ENCODE measurements at regions not wholly inside any gene's neighbourhood (a gene's known extent, or its start where the extent isn't known, plus 50 kb on each side); places are given as distances from the start of the nearest gene placed in this dataset.

DNA sequence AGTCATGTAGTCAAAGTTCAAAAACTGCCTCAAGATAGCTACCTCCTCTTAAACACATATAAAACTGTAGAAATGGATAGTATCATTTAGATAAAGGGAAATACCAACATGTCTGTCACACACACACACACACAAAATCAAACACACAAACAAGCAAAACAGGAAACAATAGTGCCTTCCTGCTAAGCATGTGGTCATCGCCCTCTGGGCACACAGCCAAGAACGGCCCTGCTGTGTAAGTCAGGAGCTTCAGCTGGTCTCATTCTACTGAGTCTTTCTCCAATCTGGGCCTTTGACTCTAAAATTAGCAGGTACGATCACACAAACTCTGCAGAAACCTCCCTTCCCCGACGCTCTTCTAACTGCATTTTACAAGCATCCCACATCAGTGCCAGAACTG is 272.2 kb upstream of the CHRNA7 start:
- no peaks in the 10 kb centered on the region for H4K20me1 ChIP-seq (replicated peaks; ENCODE audit: control insufficient read depth, extremely low read depth, insufficient read depth, low read length)
- H3K9ac ChIP-seq (replicated peaks; ENCODE audit: extremely low read depth, insufficient read depth, low read length), result no peak overlapping the region
- no peaks in the 10 kb centered on the region for H3K27me3 ChIP-seq (ENCODE audit: control insufficient read depth in 2 of 2, insufficient read depth in 2 of 2, low read length in 2 of 2)
- CTCF ChIA-PET, result no interaction called here
- peak; percentile 10 for DNase-seq (ENCODE audit: low read depth, low spot score)
- H3K79me2 ChIP-seq (ENCODE audit: control insufficient read depth, insufficient read depth, low read length), result no peaks in the 10 kb centered on the region
- no peak overlapping the region for H3K27ac ChIP-seq (ENCODE audit: insufficient read depth, low read depth, low read length)
- H3K36me3 ChIP-seq (ENCODE audit: control insufficient read depth in 2 of 2, extremely low read depth in 1 of 2, insufficient read depth in 2 of 2, low read length in 2 of 2), result no peaks in the 10 kb centered on the region
- POLR2A ChIA-PET, result no interaction called here
- dilution Hi-C loops (cut with MboI; ENCODE audit: extremely low pct_ligation_motif_present, low sequenced_read_pairs) (no loop called here), intact Hi-C loops (cut with micrococcal nuclease) (no loop called here)
- BruUV-seq (replicated peaks), result no TSS peak
- no peaks in the 10 kb centered on the region for H3K4me1 ChIP-seq (ENCODE audit: control insufficient read depth, extremely low read depth, insufficient read depth, low read length)
- H3K9me1 ChIP-seq (replicated peaks; ENCODE audit: control insufficient read depth, extremely low read depth, insufficient read depth, low read length), result no peaks in the 10 kb centered on the region
- H3K9me3 ChIP-seq (replicated peaks; ENCODE audit: control insufficient read depth, insufficient read depth, low read length), result no peaks in the 10 kb centered on the region
- H3K4me2 ChIP-seq (ENCODE audit: insufficient read depth, low read length), result no peak overlapping the region
- no peak overlapping the region for H2AFZ ChIP-seq (ENCODE audit: low read depth, low read length)
- no peak for TF ChIP-seq POLR2A (IDR thresholded peaks at IDR 0.05; ENCODE audit: low read depth, low read length)
- TF ChIP-seq, protein P1, sequence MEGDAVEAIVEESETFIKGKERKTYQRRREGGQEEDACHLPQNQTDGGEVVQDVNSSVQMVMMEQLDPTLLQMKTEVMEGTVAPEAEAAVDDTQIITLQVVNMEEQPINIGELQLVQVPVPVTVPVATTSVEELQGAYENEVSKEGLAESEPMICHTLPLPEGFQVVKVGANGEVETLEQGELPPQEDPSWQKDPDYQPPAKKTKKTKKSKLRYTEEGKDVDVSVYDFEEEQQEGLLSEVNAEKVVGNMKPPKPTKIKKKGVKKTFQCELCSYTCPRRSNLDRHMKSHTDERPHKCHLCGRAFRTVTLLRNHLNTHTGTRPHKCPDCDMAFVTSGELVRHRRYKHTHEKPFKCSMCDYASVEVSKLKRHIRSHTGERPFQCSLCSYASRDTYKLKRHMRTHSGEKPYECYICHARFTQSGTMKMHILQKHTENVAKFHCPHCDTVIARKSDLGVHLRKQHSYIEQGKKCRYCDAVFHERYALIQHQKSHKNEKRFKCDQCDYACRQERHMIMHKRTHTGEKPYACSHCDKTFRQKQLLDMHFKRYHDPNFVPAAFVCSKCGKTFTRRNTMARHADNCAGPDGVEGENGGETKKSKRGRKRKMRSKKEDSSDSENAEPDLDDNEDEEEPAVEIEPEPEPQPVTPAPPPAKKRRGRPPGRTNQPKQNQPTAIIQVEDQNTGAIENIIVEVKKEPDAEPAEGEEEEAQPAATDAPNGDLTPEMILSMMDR (IDR thresholded peaks at IDR 0.05; ENCODE audit: extremely low read depth in 1 of 2, insufficient read depth in 1 of 2, low read depth in 1 of 2, low read length in 2 of 2), result no peak
- TF ChIP-seq JUN (IDR thresholded peaks at IDR 0.05; ENCODE audit: borderline replicate concordance, insufficient read depth, insufficient read length, low read depth), result no peak
- no peak for FAIRE-seq
- H3K4me3 ChIP-seq (replicated peaks in 1 of 3; ENCODE audit: insufficient read depth in 1 of 3, low read depth in 1 of 3, low read length in 3 of 3), result no peak overlapping the region

DNA sequence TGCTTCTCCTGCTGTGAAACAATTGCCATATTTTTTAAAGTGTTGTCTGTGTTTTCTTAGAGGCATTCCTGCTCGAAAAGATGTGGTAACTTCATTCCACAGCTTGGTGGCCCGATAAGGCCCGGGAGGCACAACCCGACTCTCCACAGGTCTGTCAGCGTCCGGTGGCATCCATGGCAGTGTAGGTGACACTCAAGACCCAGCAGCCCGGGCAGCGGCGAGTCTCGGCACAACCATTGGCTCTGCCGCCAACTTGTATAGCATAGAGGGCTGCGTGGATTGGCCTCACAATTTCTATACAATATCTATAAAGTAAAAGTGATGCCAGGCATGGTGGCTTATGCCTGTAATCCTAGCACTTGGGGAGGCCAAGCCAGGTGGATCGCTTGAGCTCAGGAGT is 262.3 kb upstream of the CHRNA7 start:
- BruUV-seq (replicated peaks), result no TSS peak
- intact Hi-C loops (cut with micrococcal nuclease), result no loop called here

More for the DNA sequence above, 262.3 kb upstream of the CHRNA7 start:
- Histone ChIP-seq H3K79me2 (ENCODE audit: control insufficient read depth, insufficient read depth, low read length) (no peaks in the 10 kb centered on the region), H2AFZ (ENCODE audit: low read depth, low read length) (no peak overlapping the region), H3K27ac (ENCODE audit: insufficient read depth, low read depth, low read length) (no peak overlapping the region), H3K9me3 (replicated peaks; ENCODE audit: control insufficient read depth, insufficient read depth, low read length) (no peaks in the 10 kb centered on the region), H3K4me2 (ENCODE audit: insufficient read depth, low read length) (no peak overlapping the region), H3K9me1 (replicated peaks; ENCODE audit: control insufficient read depth, extremely low read depth, insufficient read depth, low read length) (no peaks in the 10 kb centered on the region), H3K36me3 (ENCODE audit: control insufficient read depth in 2 of 2, extremely low read depth in 1 of 2, insufficient read depth in 2 of 2, low read length in 2 of 2) (no peaks in the 10 kb centered on the region), H3K9ac (replicated peaks; ENCODE audit: extremely low read depth, insufficient read depth, low read length) (no peak overlapping the region), H3K27me3 (ENCODE audit: control insufficient read depth in 2 of 2, insufficient read depth in 2 of 2, low read length in 2 of 2) (no peaks in the 10 kb centered on the region), H3K4me3 (replicated peaks in 1 of 3; ENCODE audit: insufficient read depth in 1 of 3, low read depth in 1 of 3, low read length in 3 of 3) (no peak overlapping the region), H3K4me1 (ENCODE audit: control insufficient read depth, extremely low read depth, insufficient read depth, low read length) (no peaks in the 10 kb centered on the region), H4K20me1 (replicated peaks; ENCODE audit: control insufficient read depth, extremely low read depth, insufficient read depth, low read length) (no peaks in the 10 kb centered on the region)
- dilution Hi-C loops (cut with MboI; ENCODE audit: extremely low pct_ligation_motif_present, low sequenced_read_pairs), result no loop called here
- FAIRE-seq (no peak), DNase-seq (ENCODE audit: low read depth, low spot score) (no peak)
- CTCF ChIA-PET, result no interaction called here
- TF ChIP-seq POLR2AphosphoS5 (IDR thresholded peaks at IDR 0.05; ENCODE audit: insufficient read depth, low read depth, low read length) (no peak), EZH2 (IDR thresholded peaks at IDR 0.05; ENCODE audit: borderline replicate concordance, low read depth, low read length, severe bottlenecking) (no peak)
- POLR2A ChIA-PET, result no interaction called here

Data from endothelial cell of umbilical vein (primary cell).